Neural progenitor cell (in vitro differentiated cells): ENCODE measurements at regions not wholly inside any gene's neighbourhood (a gene's known extent, or its start where the extent isn't known, plus 50 kb on each side); places are given as distances from the start of the nearest gene placed in this dataset.

Experiments
- DNase-seq: peaks from one replicate; pipeline ENCODE4 v3.0.0-alpha.2; 2016; ENCODE audit warnings: low spot score
- H2AFZ ChIP-seq: fragments of 200-600 bp; sonication (generic); replicated peaks from 2 replicates; pipeline ENCODE4 v1.6.1; 2016; ENCODE audit warnings: antibody characterized with exemption
- H3F3A ChIP-seq: fragments of 200-600 bp; sonication (generic); 2 replicates; pipeline ENCODE4 v1.6.1; 2016; ENCODE audit warnings: antibody characterized with exemption, low read depth
- H3K27ac ChIP-seq: fragments of 200-600 bp; sonication (generic); 2 replicates; pipeline ENCODE4 v1.5.1; 2016; ENCODE audit warnings: mild to moderate bottlenecking
- H3K27me3 ChIP-seq: fragments of 200-600 bp; sonication (generic); 2 replicates; pipeline ENCODE4 v1.6.1; 2016; ENCODE audit warnings: mild to moderate bottlenecking, moderate library complexity
- H3K36me3 ChIP-seq: fragments of 200-600 bp; sonication (generic); 2 replicates; pipeline ENCODE4 v1.5.1; 2016
- H3K4me1 ChIP-seq: fragments of 200-600 bp; sonication (generic); 2 replicates; pipeline ENCODE4 v1.6.1; 2016; ENCODE audit warnings: mixed run types
- H3K4me2 ChIP-seq: fragments of 200-600 bp; sonication (generic); 2 replicates; pipeline ENCODE4 v1.6.1; 2016
- H3K4me3 ChIP-seq: fragments of 200-600 bp; sonication (generic); 2 replicates; pipeline ENCODE4 v1.5.1; 2016
- H3K79me2 ChIP-seq: fragments of 200-600 bp; sonication (generic); 2 replicates; pipeline ENCODE4 v1.6.1; 2016; ENCODE audit warnings: low read depth
- H3K9ac ChIP-seq: fragments of 200-600 bp; sonication (generic); 2 replicates; pipeline ENCODE4 v1.6.1; 2016
- H3K9me3 ChIP-seq: fragments of 200-600 bp; sonication (generic); 2 replicates; pipeline ENCODE4 v1.5.1; 2016; ENCODE audit warnings: low read depth
- H4K20me1 ChIP-seq: fragments of 200-600 bp; sonication (generic); 2 replicates; pipeline ENCODE4 v1.6.1; 2016; ENCODE audit warnings: low read depth
- H3K27ac Mint-ChIP-seq: 3 replicates; pipeline ENCODE4 v1.8.0; 2021; ENCODE audit warnings: mixed read lengths
- H3K27me3 Mint-ChIP-seq: 2 replicates; pipeline ENCODE4 v1.8.0; 2022; ENCODE audit warnings: low read depth, mild to moderate bottlenecking, inconsistent platforms, moderate library complexity, mixed read lengths; ENCODE audit not compliant: insufficient read depth
- H3K36me3 Mint-ChIP-seq: 3 replicates; pipeline ENCODE4 v1.8.0; 2021; ENCODE audit warnings: mixed read lengths
- H3K4me1 Mint-ChIP-seq: 3 replicates; pipeline ENCODE4 v1.8.0; 2021; ENCODE audit warnings: mixed read lengths
- H3K4me3 Mint-ChIP-seq: 3 replicates; pipeline ENCODE4 v1.8.0; 2021; ENCODE audit warnings: mild to moderate bottlenecking, moderate library complexity, mixed read lengths
- H3K9me3 Mint-ChIP-seq: 3 replicates; pipeline ENCODE4 v1.8.0; 2020; ENCODE audit warnings: mixed read lengths
- CTCF ChIP-seq: fragments of 200-600 bp; sonication (generic); IDR thresholded peaks from 2 replicates; pipeline ENCODE4 v1.5.1; 2017; ENCODE audit warnings: antibody characterized with exemption, mild to moderate bottlenecking
- EZH2 ChIP-seq: fragments of 200-600 bp; sonication (generic); IDR thresholded peaks from 2 replicates; pipeline ENCODE4 v1.6.1; 2017; ENCODE audit warnings: antibody characterized with exemption, mild to moderate bottlenecking, moderate library complexity
- EZH2phosphoT487 ChIP-seq: fragments of 200-600 bp; sonication (generic); IDR thresholded peaks from 2 replicates; pipeline ENCODE4 v1.6.1; 2017; ENCODE audit warnings: antibody characterized with exemption

GRCh38 chr2:194999771-195000170 is 657.3 kb upstream of the SLC39A10 start:
- H2AFZ ChIP-seq, result no peak overlapping the region
- no peaks in the 10 kb centered on the region for H3K79me2 ChIP-seq
- Mint-ChIP-seq H3K9me3 (no peaks in the 10 kb centered on the region), H3K27me3 (no peaks in the 10 kb centered on the region), H3K4me1 (no peaks in the 10 kb centered on the region), H3K36me3 (no peaks in the 10 kb centered on the region), H3K4me3 (no peak overlapping the region), H3K27ac (no peak overlapping the region)
- no peak for DNase-seq
- no peaks in the 10 kb centered on the region for H4K20me1 ChIP-seq
- H3K36me3 ChIP-seq, result no peaks in the 10 kb centered on the region
- H3K27ac ChIP-seq, result no peak overlapping the region
- no peaks in the 10 kb centered on the region for H3K9me3 ChIP-seq
- no peaks in the 10 kb centered on the region for H3K4me1 ChIP-seq
- no peak overlapping the region for H3K9ac ChIP-seq
- no peak overlapping the region for H3K4me3 ChIP-seq
- H3F3A ChIP-seq, result no peaks in the 10 kb centered on the region
- TF ChIP-seq EZH2, result no peak
- TF ChIP-seq CTCF, result no peak
- no peak for TF ChIP-seq EZH2phosphoT487
- H3K4me2 ChIP-seq, result no peak overlapping the region
- H3K27me3 ChIP-seq, result no peaks in the 10 kb centered on the region

DNA sequence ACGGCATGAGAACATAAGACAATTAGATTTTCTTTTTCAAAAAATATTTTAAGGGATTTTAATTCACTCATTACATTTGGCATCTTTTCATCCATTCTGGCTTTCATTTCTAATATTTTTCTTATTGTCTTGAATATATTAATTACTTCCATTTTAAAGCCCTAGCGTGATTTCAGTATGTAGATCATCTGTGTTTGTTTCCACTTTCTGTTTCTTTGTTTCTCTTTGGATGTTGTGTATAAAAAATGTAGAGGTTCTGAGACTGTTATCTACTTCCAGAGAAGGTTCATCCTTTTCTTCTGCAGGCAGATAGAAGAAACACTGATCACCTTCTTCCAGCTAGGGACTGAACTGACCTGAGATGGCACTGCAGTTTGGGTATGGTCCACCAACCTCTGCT is 664.4 kb upstream of the SLC39A10 start:
- Mint-ChIP-seq H3K9me3 (no peaks in the 10 kb centered on the region), H3K27me3 (no peaks in the 10 kb centered on the region), H3K36me3 (no peaks in the 10 kb centered on the region), H3K4me1 (no peaks in the 10 kb centered on the region), H3K27ac (no peak overlapping the region), H3K4me3 (no peak overlapping the region)
- no peak overlapping the region for H3K27ac ChIP-seq
- DNase-seq, result no peak
- no peaks in the 10 kb centered on the region for H3K27me3 ChIP-seq
- no peak for TF ChIP-seq EZH2
- TF ChIP-seq EZH2phosphoT487, result no peak
- TF ChIP-seq CTCF, result no peak
- H3K4me3 ChIP-seq, result no peak overlapping the region
- no peaks in the 10 kb centered on the region for H3K79me2 ChIP-seq
- no peaks in the 10 kb centered on the region for H3K4me1 ChIP-seq
- H2AFZ ChIP-seq, result no peak overlapping the region
- no peaks in the 10 kb centered on the region for H3K9me3 ChIP-seq
- no peak overlapping the region for H3K4me2 ChIP-seq
- H3K36me3 ChIP-seq, result no peaks in the 10 kb centered on the region
- H3K9ac ChIP-seq, result no peak overlapping the region
- H3F3A ChIP-seq, result no peaks in the 10 kb centered on the region
- no peaks in the 10 kb centered on the region for H4K20me1 ChIP-seq

DNA sequence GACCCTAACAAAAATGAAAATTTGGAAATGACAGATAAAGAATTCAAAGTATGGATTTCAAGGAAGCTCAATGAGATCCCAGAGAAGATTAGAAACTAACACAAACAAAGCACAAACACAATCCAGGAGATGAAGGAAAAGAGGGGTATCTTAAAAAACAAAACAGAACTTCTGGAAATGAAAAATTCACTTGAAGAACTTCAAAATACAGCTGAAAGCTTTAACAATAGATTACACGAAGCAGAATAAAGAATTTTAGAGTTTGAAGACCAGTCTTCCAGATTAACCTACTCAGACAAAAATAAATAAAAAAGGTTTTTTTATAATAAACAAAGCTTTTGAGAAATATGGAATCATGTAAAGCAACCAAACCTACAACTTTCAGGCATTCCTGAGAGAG is 671.8 kb upstream of the SLC39A10 start:
- H3K36me3 Mint-ChIP-seq, result no peaks in the 10 kb centered on the region
- Histone ChIP-seq H3F3A (no peaks in the 10 kb centered on the region), H2AFZ (no peak overlapping the region), H3K27ac (no peak overlapping the region), H3K4me1 (no peaks in the 10 kb centered on the region), H3K4me3 (no peak overlapping the region), H3K79me2 (no peaks in the 10 kb centered on the region), H3K9me3 (peaks cover 4% of the 10 kb centered on the region), H3K9ac (no peak overlapping the region), H4K20me1 (no peaks in the 10 kb centered on the region), H3K36me3 (no peaks in the 10 kb centered on the region), H3K27me3 (no peaks in the 10 kb centered on the region), H3K4me2 (no peak overlapping the region)
- no peak for DNase-seq
- peaks cover 4% of the 10 kb centered on the region for H3K27me3 Mint-ChIP-seq
- no peak overlapping the region for H3K27ac Mint-ChIP-seq
- TF ChIP-seq EZH2phosphoT487 (no peak), EZH2 (no peak), CTCF (no peak)
- no peak overlapping the region for H3K4me3 Mint-ChIP-seq
- H3K9me3 Mint-ChIP-seq, result peaks cover 31% of the 10 kb centered on the region
- H3K4me1 Mint-ChIP-seq, result no peaks in the 10 kb centered on the region

DNA sequence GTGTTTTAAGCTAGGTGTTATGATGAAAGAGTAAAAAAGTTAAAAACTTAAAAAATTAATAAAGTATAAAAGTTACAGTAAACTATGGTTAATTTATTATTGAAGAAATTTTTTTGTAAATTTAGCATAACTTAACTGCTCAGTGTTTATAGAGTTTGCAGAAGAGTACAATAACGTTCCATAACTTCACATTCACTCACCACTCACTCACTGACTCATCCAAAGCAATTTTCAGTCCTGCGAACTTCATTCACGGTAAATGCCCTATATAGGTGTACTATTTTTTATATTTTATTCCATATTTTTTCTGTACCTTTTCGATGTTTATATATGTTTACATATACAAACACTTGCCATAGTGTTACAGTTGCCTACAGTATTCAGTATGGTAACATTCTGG is 694.8 kb upstream of the SLC39A10 start:
- Histone ChIP-seq H3K36me3 (no peaks in the 10 kb centered on the region), H3K9me3 (no peaks in the 10 kb centered on the region), H3K4me3 (no peak overlapping the region), H3K79me2 (no peaks in the 10 kb centered on the region), H3K4me1 (no peaks in the 10 kb centered on the region), H3K9ac (no peak overlapping the region), H4K20me1 (no peaks in the 10 kb centered on the region), H3K4me2 (no peak overlapping the region), H2AFZ (no peak overlapping the region), H3K27me3 (no peaks in the 10 kb centered on the region), H3K27ac (no peak overlapping the region), H3F3A (no peaks in the 10 kb centered on the region)
- Mint-ChIP-seq H3K27me3 (no peaks in the 10 kb centered on the region), H3K36me3 (no peaks in the 10 kb centered on the region), H3K4me3 (no peak overlapping the region), H3K9me3 (peaks cover 11% of the 10 kb centered on the region), H3K27ac (no peak overlapping the region), H3K4me1 (no peaks in the 10 kb centered on the region)
- no peak for DNase-seq
- TF ChIP-seq CTCF, result no peak
- TF ChIP-seq EZH2, result no peak
- no peak for TF ChIP-seq EZH2phosphoT487
